ENCODE measurements at regions not wholly inside any gene's neighbourhood (a gene's known extent, or its start where the extent isn't known, plus 50 kb on each side); places are given as distances from the start of the nearest gene placed in this dataset.

DNA sequence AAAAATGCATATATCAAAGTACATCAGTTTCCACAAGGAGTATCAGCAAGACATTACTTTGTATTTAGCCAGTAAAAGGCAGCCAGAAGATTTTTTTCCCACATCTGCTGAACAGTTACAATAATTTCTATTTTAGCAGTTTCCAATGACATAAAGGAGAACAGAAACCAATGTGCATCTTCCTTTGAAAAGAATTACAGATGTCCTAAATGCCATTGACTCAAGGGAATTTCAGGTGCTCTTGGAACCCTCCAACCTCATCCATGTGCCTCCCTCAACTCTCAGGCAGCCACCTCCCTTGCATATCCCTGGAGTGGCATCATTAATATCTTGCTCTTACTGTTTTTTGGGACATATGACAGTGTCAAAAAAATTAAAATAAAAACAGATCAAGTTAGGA lies 62.2 kb upstream of the ST8SIA1 start:
- no peak for DNase-seq (ENCODE audit: low read depth)

DNA sequence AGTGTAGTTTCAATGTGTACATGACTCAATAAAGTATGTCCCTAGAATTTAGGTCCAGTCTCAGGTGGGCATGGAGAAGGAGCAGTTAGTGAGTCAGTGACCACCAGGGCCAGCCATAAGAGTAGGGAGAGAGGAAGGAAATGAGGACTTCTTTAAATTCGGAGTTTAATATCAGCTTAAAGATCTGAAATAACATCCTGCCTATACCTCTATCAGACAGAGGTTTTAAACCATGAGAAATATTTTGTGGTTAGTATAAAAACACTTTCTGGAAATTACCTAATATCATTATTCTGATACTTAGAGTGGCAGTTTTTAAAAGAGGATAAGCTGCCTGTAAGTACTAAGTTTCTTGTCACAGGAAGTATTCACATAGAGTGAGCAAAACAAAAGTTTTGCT lies 61.7 kb upstream of the ST8SIA1 start:
- DNase-seq (ENCODE audit: low read depth): peak; percentile 57

DNA sequence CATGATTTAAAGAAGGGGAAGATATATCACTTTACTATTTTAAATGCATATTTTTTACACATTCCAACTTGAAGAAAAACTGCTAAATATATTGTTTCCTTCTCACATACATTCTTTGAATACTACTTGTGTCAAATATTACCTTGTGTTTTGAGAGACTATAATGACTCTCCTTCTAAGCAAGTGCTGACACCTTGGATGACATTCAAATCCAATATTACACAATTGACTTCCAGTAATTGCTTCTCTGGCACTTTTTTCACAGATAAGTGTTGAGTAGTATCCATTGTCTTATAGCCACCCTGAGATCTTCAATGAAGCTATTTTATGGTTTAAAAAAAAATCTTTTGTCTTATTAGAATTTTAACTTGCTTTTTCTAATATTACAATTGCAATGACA lies 61.2 kb upstream of the ST8SIA1 start:
- no peak for DNase-seq (ENCODE audit: low read depth)

All from T-helper 22 cell (primary cell).